Neural crest cell (in vitro differentiated cells): ENCODE measurements at regions not wholly inside any gene's neighbourhood (a gene's known extent, or its start where the extent isn't known, plus 50 kb on each side); places are given as distances from the start of the nearest gene placed in this dataset.

Experiments
- DNase-seq: peaks from one replicate; pipeline ENCODE4 v3.0.0; 2021; ENCODE audit warnings: low read depth, mixed read lengths, low spot score
- H3K27ac Mint-ChIP-seq: one replicate; pipeline ENCODE4 v1.8.0; 2021; ENCODE audit warnings: mild to moderate bottlenecking, mixed read lengths; ENCODE audit not compliant: unreplicated experiment
- H3K27me3 Mint-ChIP-seq: 2 replicates; pipeline ENCODE4 v1.8.0; 2021; ENCODE audit warnings: low read depth, mild to moderate bottlenecking, mixed read lengths
- H3K36me3 Mint-ChIP-seq: 2 replicates; pipeline ENCODE4 v1.8.0; 2021; ENCODE audit warnings: low read depth, mild to moderate bottlenecking, mixed read lengths
- H3K4me1 Mint-ChIP-seq: 2 replicates; pipeline ENCODE4 v1.8.0; 2021; ENCODE audit warnings: mixed read lengths
- H3K4me3 Mint-ChIP-seq: one replicate; pipeline ENCODE4 v1.8.0; 2021; ENCODE audit warnings: mild to moderate bottlenecking, mixed read lengths
- H3K9me3 Mint-ChIP-seq: 2 replicates; pipeline ENCODE4 v1.8.0; 2021; ENCODE audit warnings: mixed read lengths
- CTCF ChIP-seq: fragments of 200-600 bp; sonication (generic); conservative IDR thresholded peaks from 2 replicates; pipeline ENCODE4 v1.5.0; 2021; ENCODE audit warnings: antibody characterized with exemption, mild to moderate bottlenecking

GRCh38 chr4:181761156-181761555, 482.0 kb upstream of the TENM3 start:
- TF ChIP-seq CTCF, result no peak
- Mint-ChIP-seq H3K9me3 (no peaks in the 10 kb centered on the region), H3K4me1 (peaks cover 13% of the 10 kb centered on the region), H3K36me3 (no peaks in the 10 kb centered on the region), H3K4me3 (no peak overlapping the region), H3K27me3 (no peaks in the 10 kb centered on the region), H3K27ac (no peak overlapping the region)
- DNase-seq, result no peak

GRCh38 chr4:181766061-181766548, 477.1 kb upstream of the TENM3 start:
- Mint-ChIP-seq H3K9me3 (no peaks in the 10 kb centered on the region), H3K27ac (no peak overlapping the region), H3K27me3 (no peaks in the 10 kb centered on the region), H3K36me3 (no peaks in the 10 kb centered on the region), H3K4me1 (no peaks in the 10 kb centered on the region), H3K4me3 (no peak overlapping the region)
- TF ChIP-seq CTCF, result no peak
- DNase-seq, result no peak

- Mint-ChIP-seq H3K4me1 (no peaks in the 10 kb centered on the region), H3K4me3 (no peak overlapping the region), H3K36me3 (peaks cover 4% of the 10 kb centered on the region), H3K27ac (no peak overlapping the region), H3K9me3 (peaks cover 9% of the 10 kb centered on the region), H3K27me3 (no peaks in the 10 kb centered on the region)
- no peak for DNase-seq
- TF ChIP-seq CTCF, result no peak
Observed at GRCh38 chr4:181770971-181771370, 472.2 kb upstream of the TENM3 start.

- H3K27me3 Mint-ChIP-seq, result no peaks in the 10 kb centered on the region
- no peak overlapping the region for H3K4me3 Mint-ChIP-seq
Observed at GRCh38 chr4:181775298-181775697, 467.9 kb upstream of the TENM3 start.

GRCh38 chr4:181776264-181777054, 466.7 kb upstream of the TENM3 start:
- no peaks in the 10 kb centered on the region for H3K27me3 Mint-ChIP-seq
- DNase-seq, result no peak
- H3K27ac Mint-ChIP-seq, result no peak overlapping the region
- no peak overlapping the region for H3K4me3 Mint-ChIP-seq
- H3K36me3 Mint-ChIP-seq, result peaks cover 6% of the 10 kb centered on the region
- no peaks in the 10 kb centered on the region for H3K4me1 Mint-ChIP-seq
- TF ChIP-seq CTCF, result no peak
- peaks cover 16% of the 10 kb centered on the region for H3K9me3 Mint-ChIP-seq

More at GRCh38 chr4:181775298-181775697, 467.9 kb upstream of the TENM3 start:
- peaks cover 4% of the 10 kb centered on the region for H3K36me3 Mint-ChIP-seq
- DNase-seq, result no peak
- no peak overlapping the region for H3K27ac Mint-ChIP-seq
- peaks cover 11% of the 10 kb centered on the region for H3K9me3 Mint-ChIP-seq
- TF ChIP-seq CTCF, result no peak
- no peaks in the 10 kb centered on the region for H3K4me1 Mint-ChIP-seq
